Ammon's horn (tissue), 1 donor: ENCODE measurements at regions not wholly inside any gene's neighbourhood (a gene's known extent, or its start where the extent isn't known, plus 50 kb on each side); places are given as distances from the start of the nearest gene placed in this dataset.

Experiments
- DNase-seq: peaks from one replicate; pipeline ENCODE4 v3.0.0-alpha.2; 2016; ENCODE audit warnings: low spot score

- no peak for DNase-seq
Observed at GRCh38 chr13:111456452-111457230, 136.2 kb downstream of the TEX29 start.

DNA sequence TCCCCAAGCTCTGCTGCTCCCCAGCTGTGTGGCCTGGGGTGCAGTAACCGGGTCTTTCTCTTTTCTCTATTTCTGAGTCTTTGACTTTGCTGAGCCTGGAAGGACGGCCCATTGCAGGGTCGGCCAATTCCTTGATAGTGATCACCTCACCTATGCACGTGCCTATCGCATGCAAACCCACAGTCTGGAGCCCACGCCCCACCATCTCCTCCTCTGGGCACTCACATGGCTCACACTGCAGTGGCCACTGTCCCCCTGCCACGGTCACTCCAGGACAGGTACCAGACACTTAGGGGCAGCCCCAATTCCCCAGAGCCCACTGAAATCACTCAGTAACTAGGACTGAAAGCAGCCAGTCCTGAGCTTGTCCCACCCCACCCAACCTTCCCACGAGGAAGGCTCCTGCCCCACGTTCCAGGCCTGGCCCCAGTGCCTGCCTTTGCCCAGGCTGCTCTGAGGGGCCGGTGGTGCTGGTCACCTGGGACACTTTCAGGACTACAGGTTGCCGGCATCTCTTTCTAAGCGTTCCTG is 137.6 kb downstream of the TEX29 start:
- DNase-seq = no peak

- DNase-seq = no peak
Observed at GRCh38 chr13:111458739-111459138, 138.3 kb downstream of the TEX29 start.

- no peak for DNase-seq
Observed at GRCh38 chr13:111459803-111460547, 139.5 kb downstream of the TEX29 start.

DNA sequence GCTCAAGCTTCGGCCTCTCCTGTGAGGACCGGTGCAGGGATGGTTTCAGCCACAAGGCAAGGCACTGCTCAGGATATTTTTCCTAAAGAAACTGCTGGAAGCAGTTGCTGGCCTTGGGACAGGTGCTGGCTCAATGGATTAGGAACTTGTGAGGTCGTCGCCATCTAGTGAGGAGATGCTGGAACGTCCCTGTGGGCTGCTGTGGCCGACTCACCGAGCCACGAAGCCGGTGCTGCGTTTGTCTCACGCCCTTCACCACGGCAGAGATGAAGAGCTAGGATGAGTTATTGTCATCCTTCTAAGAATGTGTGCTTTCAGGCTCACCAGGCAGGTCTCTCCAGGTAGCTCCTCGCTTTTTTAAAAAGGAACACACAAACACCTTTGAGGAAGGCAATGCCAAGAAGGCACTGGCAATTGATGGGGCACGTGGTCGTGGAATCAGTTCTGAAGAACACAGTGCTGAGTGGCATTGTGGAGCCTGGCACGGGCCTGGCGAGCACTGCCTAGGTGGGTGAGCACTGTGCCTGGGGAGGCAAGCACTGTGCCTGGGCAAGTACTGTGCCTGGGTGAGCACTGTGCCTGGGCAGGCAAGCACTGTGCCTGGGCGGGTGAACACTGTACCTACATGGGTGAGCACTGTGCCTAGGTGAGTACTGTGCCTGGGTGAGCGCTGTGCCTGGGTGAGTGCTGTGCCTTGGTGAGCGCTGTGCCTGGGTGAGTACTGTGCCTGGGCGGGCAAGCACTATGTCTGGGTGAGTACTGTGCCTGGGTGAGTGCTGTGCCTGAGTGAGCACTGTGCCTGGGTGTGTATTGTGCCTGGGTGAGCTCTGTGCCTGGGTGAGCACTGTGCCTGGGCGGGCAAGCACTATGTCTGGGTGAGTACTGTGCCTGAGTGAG is 140.4 kb downstream of the TEX29 start:
- DNase-seq = peak; percentile 90

DNA sequence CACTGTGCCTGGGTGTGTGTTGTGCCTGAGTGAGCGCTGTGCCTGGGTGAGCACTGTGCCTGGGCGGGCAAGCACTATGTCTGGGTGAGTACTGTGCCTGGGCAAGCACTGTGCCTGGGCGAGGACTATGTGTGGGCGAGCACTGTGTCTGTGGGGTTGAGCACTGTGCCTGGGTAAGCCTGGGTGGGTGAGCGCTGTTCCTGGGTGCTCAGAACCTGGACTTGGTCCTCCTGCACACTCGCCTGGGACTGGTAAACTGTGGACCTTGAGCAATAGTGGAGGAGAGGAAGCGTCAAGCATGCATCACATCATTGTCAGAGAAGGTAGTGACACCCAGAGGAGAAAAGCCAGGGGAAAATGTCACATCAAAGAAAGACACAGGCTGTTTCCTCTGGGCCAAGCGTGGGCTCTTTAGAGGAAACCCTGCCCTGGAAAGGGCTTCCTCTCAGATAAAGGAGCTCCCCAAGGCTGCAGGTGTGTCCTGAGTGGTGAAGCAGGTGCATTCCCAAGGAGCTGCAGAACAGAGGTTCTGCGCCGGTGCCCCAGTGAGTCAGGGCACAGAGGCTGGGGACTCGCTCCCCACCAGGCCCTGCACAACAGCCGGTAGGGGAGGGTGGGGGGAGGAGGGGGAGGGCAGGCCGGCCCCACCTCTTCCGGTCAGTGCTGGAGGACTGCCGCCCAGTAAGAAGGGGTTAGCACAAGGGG is 141.2 kb downstream of the TEX29 start:
- DNase-seq = no peak

DNA sequence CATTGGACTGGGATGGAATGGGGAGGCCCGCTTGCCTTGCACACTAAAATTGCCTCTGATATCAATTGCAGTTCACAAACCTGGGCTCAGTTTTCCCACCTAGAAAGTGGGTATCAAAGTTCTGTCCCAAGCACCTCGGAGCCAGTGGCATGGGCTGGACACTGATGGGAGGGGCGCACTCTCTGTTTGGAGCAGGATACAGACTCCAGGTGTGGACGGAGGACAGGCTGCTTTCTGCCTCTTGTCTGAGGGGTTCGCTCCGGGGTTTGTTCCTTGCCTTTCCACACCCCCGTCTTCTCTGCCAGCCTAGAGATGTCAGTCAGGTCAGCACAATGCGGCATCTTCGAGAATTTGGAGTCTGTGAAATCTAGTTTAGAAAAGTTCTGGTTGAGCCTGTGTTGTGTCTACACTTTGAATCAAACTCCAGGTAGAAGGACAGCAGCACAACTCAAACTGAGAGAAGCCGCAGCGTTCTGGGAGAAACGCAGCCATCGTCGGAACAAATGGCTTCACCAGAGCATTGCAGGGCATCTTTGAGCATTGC is 141.9 kb downstream of the TEX29 start:
- no peak for DNase-seq

DNA sequence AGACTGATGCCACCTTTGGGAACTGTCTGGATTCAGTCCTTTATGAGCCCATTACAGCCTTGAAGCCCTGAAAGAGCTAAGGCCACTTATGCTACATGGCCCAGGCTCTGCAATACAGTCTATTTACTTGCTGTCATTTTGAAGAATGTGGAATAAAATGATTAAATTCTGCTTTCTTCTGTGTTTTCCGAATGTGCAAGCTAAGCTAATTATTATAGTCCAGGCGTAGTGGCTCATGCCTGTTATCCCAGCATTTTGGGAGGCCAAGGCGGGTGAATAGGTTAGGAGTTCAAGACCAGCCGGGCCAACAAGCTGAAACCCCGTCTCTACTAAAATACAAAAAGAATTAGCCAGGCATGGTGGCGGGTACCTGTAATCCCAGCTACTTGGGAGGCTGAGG is 142.5 kb downstream of the TEX29 start:
- no peak for DNase-seq

DNA sequence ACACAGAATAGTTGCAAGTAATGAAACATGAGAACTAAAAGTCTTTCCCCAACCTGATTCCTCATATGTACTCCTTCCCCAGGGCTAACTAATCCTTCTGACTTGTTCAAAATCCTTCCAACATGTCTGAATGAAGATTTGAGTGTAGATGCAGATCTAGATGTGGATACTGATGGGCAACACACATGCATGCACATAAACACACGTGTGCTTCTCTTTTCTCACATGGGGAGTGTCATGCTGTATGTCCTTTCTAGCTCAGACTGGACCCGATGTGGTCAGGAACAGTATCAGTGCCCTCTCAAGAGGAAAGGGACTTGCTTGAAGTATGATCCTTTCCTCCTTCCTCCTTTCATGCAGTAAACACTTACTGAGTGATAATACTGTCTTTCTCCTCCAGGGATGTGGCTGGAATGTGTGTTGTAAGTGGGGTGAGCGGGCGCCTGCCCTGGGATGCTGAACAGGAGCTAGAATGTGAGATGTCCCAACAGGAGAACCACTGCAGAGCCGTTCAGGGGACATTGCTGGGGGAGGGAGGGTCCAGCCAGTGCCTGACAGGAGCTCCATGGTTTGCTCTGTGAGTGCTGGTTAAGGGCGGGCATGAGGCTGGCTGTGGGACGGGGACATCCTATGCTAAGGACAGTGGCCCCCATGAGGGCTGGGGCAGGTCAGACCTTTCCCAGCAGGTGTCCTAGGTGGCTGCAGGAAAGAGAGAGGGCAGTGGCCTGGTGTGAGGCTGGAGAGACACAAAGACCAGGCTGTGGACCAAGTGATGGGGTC is 146.9 kb downstream of the TEX29 start:
- no peak for DNase-seq

GRCh38 chr13:111468037-111468959 is 147.9 kb downstream of the TEX29 start:
- no peak for DNase-seq

GRCh38 chr13:111469450-111469849 is 149.0 kb downstream of the TEX29 start:
- no peak for DNase-seq

GRCh38 chr13:111469916-111470506 is 149.6 kb downstream of the TEX29 start:
- DNase-seq = no peak

DNA sequence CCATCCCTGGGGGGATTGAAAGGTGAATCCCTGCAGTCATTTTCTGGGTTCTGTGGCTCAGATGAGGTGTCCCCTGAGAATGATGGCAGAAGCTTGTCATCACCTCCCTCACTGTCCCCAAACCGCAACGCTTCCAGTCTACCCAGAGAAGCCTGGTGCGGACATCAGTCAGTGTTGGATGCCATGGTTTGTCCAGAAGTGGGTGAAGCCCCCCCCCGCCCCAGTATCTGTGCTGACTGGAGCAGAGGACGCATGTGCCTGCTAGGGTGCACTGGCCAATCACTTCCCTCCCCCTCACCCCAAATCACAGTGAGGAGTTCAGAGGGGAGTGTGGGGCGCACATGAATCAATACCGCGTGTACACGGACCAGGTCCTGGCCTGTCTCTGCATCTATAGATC is 150.5 kb downstream of the TEX29 start:
- no peak for DNase-seq

DNA sequence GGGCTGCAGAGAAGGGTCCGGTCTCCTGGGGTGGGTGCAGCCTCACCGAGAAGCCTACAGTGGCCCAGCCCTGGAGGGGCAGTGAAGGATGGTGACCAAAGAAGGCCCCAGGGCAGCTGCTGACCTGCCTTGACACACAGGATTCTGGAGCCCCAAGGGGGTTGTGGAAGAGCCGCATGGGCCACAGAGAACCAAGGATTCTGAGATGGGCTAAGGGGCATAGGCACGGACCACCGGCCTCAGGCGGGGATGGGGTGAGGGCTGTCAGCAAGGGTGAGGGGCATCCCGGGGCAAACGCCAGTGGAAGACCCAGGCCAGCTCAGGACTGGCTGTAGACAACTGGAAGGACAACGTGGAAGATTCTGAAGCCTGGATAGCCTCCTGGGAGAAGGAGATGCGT is 151.6 kb downstream of the TEX29 start:
- no peak for DNase-seq

- no peak for DNase-seq
Observed at GRCh38 chr13:111472559-111473460, 152.4 kb downstream of the TEX29 start.

DNA sequence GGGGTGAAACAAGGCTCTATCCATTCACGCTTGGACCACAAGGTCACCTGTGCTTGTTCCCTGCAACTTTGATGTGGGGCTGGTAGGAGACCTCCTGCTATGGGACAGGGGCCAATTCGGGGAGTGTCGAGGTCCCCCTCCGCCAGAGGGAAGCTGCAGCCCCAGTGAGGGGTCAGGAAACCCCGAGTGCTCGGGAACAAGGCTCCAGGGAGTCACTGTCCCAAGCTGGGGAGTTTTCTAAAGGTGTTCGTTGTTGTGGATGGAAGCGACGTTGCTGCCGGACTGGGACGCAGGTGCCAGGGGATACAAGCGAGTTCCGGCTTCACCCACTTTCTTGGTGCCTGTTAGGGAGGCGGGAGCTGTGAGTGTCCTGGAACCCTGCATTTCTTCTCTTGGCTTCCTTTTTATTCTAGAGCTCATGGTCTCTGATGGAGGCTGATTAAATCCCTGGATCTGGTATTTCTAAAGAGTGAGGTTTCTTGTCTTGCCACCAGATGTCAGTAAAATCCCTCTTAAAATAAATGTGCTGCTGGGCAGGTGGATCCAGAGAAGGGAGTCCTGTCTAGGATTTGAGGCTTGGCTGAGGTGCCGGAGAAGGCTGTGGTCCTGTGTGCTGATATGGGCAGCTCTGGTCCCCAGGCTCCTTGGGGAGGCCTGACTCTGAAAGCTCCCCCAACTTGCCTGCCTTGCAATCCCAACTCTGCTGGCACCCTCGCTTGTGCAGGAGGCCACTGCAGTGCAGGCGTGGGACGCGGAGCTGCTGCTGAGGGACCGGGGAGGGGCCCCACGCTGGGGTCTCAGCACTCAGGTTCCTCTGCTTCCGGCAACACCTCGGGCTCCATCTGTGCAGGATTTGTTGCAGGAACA is 153.9 kb downstream of the TEX29 start:
- DNase-seq = peak; percentile 68

DNA sequence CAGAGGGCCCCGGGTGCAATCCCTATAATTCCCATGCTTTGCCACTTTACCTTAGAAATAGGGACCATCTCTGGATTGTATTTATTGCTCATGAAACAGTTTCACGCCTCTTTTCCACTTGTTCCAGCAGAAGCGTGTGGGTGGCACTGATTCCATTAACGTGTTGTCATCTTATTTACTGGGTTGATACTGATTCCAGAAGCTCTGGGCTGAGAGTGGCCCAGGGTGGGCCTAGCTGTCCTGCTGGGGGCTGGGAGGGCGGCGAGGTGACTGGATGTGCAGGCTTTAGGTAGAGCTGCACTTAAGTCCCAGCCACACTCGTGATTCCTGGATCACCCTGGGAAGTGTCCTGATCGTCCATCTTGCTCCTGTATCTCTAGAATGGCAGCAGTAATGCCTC is 155.0 kb downstream of the TEX29 start:
- no peak for DNase-seq
